GM10266 (cell line): ENCODE measurements at regions not wholly inside any gene's neighbourhood (a gene's known extent, or its start where the extent isn't known, plus 50 kb on each side); places are given as distances from the start of the nearest gene placed in this dataset.

ENCODE experiments used
- DNase-seq: peaks from one replicate; pipeline ENCODE4 v3.0.0; 2012; ENCODE audit errors: extremely low spot score
- CTCF ChIP-seq: IDR thresholded peaks from 2 replicates; pipeline ENCODE4 v1.5.1; 2012; ENCODE audit warnings: mild to moderate bottlenecking, low read depth; ENCODE audit not compliant: control insufficient read depth, insufficient read depth; ENCODE audit errors: missing control alignments

GRCh38 chr5:124572971-124573370, 173.5 kb downstream of the ZNF608 start:
- no peak for TF ChIP-seq CTCF
- DNase-seq: no peak

- DNase-seq: no peak
- no peak for TF ChIP-seq CTCF
These were observed 176.0 kb downstream of the ZNF608 start for GRCh38 chr5:124570285-124571035.

DNA sequence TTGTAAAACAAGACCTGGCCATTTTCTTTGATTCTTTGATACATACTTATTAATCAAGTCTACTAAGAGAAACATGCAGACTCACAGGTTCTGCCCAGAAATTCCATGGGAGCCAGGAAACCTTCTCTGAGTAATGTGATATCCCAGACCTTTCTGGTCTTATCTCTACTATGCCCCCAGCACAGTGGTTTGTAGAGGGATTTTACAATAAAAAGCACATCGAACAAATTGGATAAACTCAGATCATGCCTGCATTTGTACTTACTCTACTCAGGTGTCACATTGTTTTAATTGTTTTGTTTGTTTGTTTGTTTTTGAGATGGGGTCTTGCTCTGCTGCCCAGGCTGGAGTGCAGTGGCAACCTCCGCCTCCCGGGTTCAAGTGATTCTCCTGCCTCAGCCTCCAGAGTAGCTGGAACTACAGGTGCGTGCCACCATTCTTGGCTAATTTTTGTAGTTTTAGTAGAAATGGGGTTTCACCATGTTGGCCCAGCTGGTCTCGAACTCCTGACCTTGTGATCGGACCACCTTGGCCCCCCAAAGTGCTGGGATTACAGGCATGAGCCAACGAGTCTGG, 179.5 kb downstream of the ZNF608 start:
- no peak for TF ChIP-seq CTCF

GRCh38 chr5:124561451-124561850, 185.0 kb downstream of the ZNF608 start:
- no peak for DNase-seq
- TF ChIP-seq CTCF: no peak

More for the DNA sequence above, 179.5 kb downstream of the ZNF608 start:
- DNase-seq: no peak

GRCh38 chr5:124560370-124560769, 186.1 kb downstream of the ZNF608 start:
- DNase-seq: no peak
- no peak for TF ChIP-seq CTCF

GRCh38 chr5:124557761-124558160, 188.7 kb downstream of the ZNF608 start:
- no peak for TF ChIP-seq CTCF
- no peak for DNase-seq
